Neural crest cell (in vitro differentiated cells): ENCODE measurements at regions not wholly inside any gene's neighbourhood (a gene's known extent, or its start where the extent isn't known, plus 50 kb on each side); places are given as distances from the start of the nearest gene placed in this dataset.

Experiments used
- DNase-seq: peaks from one replicate; pipeline ENCODE4 v3.0.0; 2021; ENCODE audit warnings: low read depth, mixed read lengths, low spot score
- H3K27ac Mint-ChIP-seq: one replicate; pipeline ENCODE4 v1.8.0; 2021; ENCODE audit warnings: mild to moderate bottlenecking, mixed read lengths; ENCODE audit not compliant: unreplicated experiment
- H3K27me3 Mint-ChIP-seq: 2 replicates; pipeline ENCODE4 v1.8.0; 2021; ENCODE audit warnings: low read depth, mild to moderate bottlenecking, mixed read lengths
- H3K36me3 Mint-ChIP-seq: 2 replicates; pipeline ENCODE4 v1.8.0; 2021; ENCODE audit warnings: low read depth, mild to moderate bottlenecking, mixed read lengths
- H3K4me1 Mint-ChIP-seq: 2 replicates; pipeline ENCODE4 v1.8.0; 2021; ENCODE audit warnings: mixed read lengths
- H3K4me3 Mint-ChIP-seq: one replicate; pipeline ENCODE4 v1.8.0; 2021; ENCODE audit warnings: mild to moderate bottlenecking, mixed read lengths
- H3K9me3 Mint-ChIP-seq: 2 replicates; pipeline ENCODE4 v1.8.0; 2021; ENCODE audit warnings: mixed read lengths
- CTCF ChIP-seq: fragments of 200-600 bp; sonication (generic); conservative IDR thresholded peaks from 2 replicates; pipeline ENCODE4 v1.5.0; 2021; ENCODE audit warnings: antibody characterized with exemption, mild to moderate bottlenecking

- H3K27ac Mint-ChIP-seq = no peak overlapping the region
- peaks cover 4% of the 10 kb centered on the region for H3K36me3 Mint-ChIP-seq
- no peaks in the 10 kb centered on the region for H3K4me1 Mint-ChIP-seq
- peaks cover 11% of the 10 kb centered on the region for H3K9me3 Mint-ChIP-seq
- TF ChIP-seq CTCF = no peak
- H3K27me3 Mint-ChIP-seq = no peaks in the 10 kb centered on the region
- no peak for DNase-seq
- no peak overlapping the region for H3K4me3 Mint-ChIP-seq
Observed at GRCh38 chr2:62284471-62284870, 88.6 kb downstream of the B3GNT2 start.

- Mint-ChIP-seq H3K4me1 (no peaks in the 10 kb centered on the region), H3K9me3 (peaks cover 19% of the 10 kb centered on the region), H3K27ac (no peak overlapping the region), H3K4me3 (no peak overlapping the region), H3K27me3 (no peaks in the 10 kb centered on the region), H3K36me3 (peaks cover 8% of the 10 kb centered on the region)
- no peak for DNase-seq
- no peak for TF ChIP-seq CTCF
Observed at GRCh38 chr2:62283147-62283546, 87.2 kb downstream of the B3GNT2 start.

- H3K27ac Mint-ChIP-seq = no peak overlapping the region
- TF ChIP-seq CTCF = no peak
- H3K27me3 Mint-ChIP-seq = no peaks in the 10 kb centered on the region
- H3K36me3 Mint-ChIP-seq = peaks cover 14% of the 10 kb centered on the region
- DNase-seq = no peak
- H3K4me1 Mint-ChIP-seq = no peaks in the 10 kb centered on the region
- peaks cover 24% of the 10 kb centered on the region for H3K9me3 Mint-ChIP-seq
- H3K4me3 Mint-ChIP-seq = no peak overlapping the region
Observed at GRCh38 chr2:62281663-62282062, 85.7 kb downstream of the B3GNT2 start.

- Mint-ChIP-seq H3K27me3 (no peaks in the 10 kb centered on the region), H3K27ac (no peak overlapping the region), H3K9me3 (peaks cover 25% of the 10 kb centered on the region), H3K4me1 (no peaks in the 10 kb centered on the region), H3K36me3 (peaks cover 16% of the 10 kb centered on the region), H3K4me3 (no peak overlapping the region)
- no peak for TF ChIP-seq CTCF
- DNase-seq = no peak
Observed at GRCh38 chr2:62277688-62278087, 81.8 kb downstream of the B3GNT2 start.
